Adrenal gland (tissue), 5 donors: ENCODE measurements at regions not wholly inside any gene's neighbourhood (a gene's known extent, or its start where the extent isn't known, plus 50 kb on each side); places are given as distances from the start of the nearest gene placed in this dataset.

ENCODE experiments used
- POLR2A ChIP-seq, 2 donors: fragments of 450-650 bp; IDR thresholded peaks; one replicate each; pipeline ENCODE4 v1.6.1; 2017; ENCODE audit warnings: antibody characterized with exemption in 2 of 2, mild to moderate bottlenecking in 2 of 2, moderate library complexity in 1 of 2
- TF ChIP-seq, protein P1 (sequence below), 6 experiments: fragments of 450-650 bp in 4 of 6; fragments of 200-600 bp in 2 of 6; sonication (generic) in 1 of 6; IDR thresholded peaks; 1 replicate in 5 of 6; 2 replicates in 1 of 6; pipeline versions ENCODE4 v1.5.1 to v1.8.0; 2016 to 2021; ENCODE audit warnings: antibody characterized with exemption in 6 of 6, mild to moderate bottlenecking in 2 of 6, moderate library complexity in 1 of 6
- donor health status: DM: no; HTN: no; CAD: no.

DNA sequence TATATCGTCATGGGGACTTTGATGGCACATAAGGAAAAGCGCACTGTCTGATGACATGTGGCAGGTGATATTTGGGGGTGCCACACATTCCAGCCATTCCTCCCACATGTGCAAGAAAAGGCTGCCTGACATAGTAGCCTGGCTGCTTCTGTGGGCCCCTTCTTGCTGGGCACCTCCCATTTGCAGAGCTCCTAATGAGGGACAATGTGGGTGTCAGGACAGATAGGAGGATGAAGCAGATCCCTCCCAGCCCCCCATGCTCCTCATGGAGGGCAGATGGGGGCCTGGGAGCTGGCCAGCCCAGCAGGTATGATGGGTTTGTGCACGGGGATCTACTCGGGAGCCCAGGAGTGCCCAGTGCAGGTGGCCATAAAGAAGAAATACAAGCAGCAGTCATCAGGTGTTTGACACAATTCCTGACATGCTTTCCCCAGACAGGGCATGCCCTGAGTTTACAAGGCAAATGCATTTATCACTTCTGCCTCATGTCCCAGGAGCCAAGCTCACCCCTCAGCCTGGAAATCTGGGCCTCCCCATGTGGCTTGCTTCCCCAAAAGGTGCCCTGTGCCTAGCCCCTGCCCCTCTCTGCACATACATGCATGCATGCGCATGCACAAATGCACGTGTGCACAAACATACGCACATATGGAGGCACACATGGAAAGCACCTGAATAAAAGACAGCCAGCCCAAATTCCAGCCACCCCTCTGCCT, 260.6 kb upstream of the RPL38 start:
- TF ChIP-seq, protein P1, sequence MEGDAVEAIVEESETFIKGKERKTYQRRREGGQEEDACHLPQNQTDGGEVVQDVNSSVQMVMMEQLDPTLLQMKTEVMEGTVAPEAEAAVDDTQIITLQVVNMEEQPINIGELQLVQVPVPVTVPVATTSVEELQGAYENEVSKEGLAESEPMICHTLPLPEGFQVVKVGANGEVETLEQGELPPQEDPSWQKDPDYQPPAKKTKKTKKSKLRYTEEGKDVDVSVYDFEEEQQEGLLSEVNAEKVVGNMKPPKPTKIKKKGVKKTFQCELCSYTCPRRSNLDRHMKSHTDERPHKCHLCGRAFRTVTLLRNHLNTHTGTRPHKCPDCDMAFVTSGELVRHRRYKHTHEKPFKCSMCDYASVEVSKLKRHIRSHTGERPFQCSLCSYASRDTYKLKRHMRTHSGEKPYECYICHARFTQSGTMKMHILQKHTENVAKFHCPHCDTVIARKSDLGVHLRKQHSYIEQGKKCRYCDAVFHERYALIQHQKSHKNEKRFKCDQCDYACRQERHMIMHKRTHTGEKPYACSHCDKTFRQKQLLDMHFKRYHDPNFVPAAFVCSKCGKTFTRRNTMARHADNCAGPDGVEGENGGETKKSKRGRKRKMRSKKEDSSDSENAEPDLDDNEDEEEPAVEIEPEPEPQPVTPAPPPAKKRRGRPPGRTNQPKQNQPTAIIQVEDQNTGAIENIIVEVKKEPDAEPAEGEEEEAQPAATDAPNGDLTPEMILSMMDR (IDR thresholded peaks at IDR 0.05), result no peak
- no peak for TF ChIP-seq POLR2A (IDR thresholded peaks at IDR 0.05)
